ENCODE measurements at regions not wholly inside any gene's neighbourhood (a gene's known extent, or its start where the extent isn't known, plus 50 kb on each side); places are given as distances from the start of the nearest gene placed in this dataset.

DNA sequence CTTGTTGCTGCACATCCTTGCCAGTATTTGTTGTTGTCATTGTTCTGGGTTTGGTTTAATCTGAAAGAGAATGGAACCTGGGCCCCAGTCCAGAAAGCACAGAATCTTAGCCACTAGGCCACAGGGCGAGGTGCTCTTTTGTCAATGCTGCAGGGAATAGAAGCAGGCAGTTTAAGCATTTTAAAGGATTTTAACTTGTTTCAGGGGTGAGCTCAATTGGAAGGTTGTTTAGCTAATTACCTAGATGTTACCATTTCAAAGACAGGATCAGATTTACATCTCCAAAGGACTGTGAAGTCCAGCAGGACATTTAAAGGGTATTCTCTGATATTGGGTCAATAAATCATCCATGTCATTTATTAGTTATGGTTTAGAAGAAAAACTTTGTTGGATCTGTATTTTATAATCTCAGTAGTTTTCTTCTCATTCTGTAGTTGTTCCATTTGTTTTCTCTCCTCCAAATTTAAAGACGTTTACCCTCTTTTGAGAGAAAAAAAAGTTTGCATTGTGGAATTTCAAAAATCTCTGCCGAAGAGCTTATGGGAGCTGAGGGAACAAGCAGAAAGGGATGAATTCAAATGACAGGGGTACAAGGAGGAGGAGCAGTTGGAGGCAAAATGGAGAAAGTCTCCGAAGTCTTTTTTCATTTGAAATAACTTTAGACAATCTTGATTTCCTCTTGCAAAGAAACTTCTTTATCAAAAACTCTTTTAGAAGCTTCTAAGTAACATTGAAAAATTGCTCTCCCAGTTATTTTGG, 57.5 kb upstream of the FAM47C start:
- no peak for DNase-seq

DNA sequence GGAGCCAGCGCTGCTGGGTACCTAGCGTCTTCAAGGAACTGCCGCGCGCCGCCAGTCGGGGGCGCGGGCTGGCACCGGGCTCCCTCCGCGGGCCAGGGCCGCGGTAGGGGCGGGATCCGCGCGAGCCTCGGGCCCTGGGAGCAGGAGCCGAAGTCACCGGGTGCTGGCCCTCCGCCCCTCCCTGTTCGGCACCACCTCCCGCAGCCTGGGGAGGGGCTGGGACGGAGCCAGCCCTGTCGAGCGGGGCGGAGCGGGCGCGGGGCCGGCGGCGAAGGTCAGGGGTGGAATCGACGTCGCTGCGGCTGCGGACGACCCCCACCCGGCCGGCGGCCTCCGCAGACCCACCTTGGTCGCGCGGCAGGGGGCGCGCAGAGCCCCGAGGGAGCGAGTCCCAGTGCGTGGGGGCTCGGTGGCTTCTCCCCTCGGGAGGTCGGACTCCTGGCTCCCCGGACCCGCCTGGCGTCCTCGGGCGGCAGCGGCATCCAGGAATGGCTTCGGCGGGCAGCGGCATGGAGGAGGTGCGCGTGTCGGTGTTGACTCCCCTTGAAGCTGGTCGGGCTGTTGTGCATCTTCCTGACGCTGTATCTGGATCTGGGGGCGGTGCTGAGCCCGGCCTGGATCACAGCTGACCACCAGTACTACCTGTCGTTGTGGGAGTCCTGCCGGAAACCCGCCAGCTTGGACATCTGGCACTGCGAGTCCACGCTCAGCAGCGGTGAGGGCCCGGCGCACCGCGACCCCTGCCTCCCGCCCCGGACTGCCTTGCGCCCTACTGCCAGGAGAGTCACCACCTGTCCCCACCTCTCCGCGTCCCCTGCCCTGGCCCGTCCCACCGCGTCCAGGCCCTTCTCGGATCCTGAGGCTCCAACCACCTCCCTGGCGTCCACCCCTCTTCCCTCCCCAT, 50.5 kb upstream of the FAM47C start:
- DNase-seq, result peak; percentile 86
